ENCODE measurements at regions not wholly inside any gene's neighbourhood (a gene's known extent, or its start where the extent isn't known, plus 50 kb on each side); places are given as distances from the start of the nearest gene placed in this dataset.

- no peak for TF ChIP-seq PBX3 (CRISPR knock-in tag; IDR thresholded peaks at IDR 0.05; ENCODE audit: borderline replicate concordance)
- no peak for TF ChIP-seq KDM4B (CRISPR knock-in tag; IDR thresholded peaks at IDR 0.05)
- no peak for TF ChIP-seq HDAC2 (CRISPR knock-in tag; IDR thresholded peaks at IDR 0.05)
Observed at GRCh38 chr14:22332686-22333421, 256.2 kb downstream of the DAD1 start.

Measured in HepG2 (cell line).